SK-N-SH (cell line): ENCODE measurements at regions not wholly inside any gene's neighbourhood (a gene's known extent, or its start where the extent isn't known, plus 50 kb on each side); places are given as distances from the start of the nearest gene placed in this dataset.

ENCODE experiments used
- CTCF ChIA-PET: fragments of 300-600, 350-600 bp; formaldehyde crosslinking; extraction: SDS; loops from one replicate; lab custom pipeline; 2021; lab: Yijun Ruan, JAX
- POLR2A ChIA-PET: fragments of 350-600 bp; sonication (Branson Sonifier 250); formaldehyde crosslinking; extraction: SDS; loops from one replicate; lab custom pipeline; 2020; ENCODE audit warnings: antibody characterized with exemption, inconsistent platforms; lab: Yijun Ruan, JAX
- DNase-seq: peaks from one replicate; pipeline ENCODE4 v3.0.0; 2012
- H2AFZ ChIP-seq: fragments of 200-600 bp; sonication (generic); 2 replicates; pipeline ENCODE4 v1.8.1; 2016; ENCODE audit warnings: antibody characterized with exemption, mild to moderate bottlenecking, low read depth
- H3F3A ChIP-seq: fragments of 200-600 bp; sonication (generic); replicated peaks from 2 replicates; pipeline ENCODE3; 2016; ENCODE audit warnings: antibody characterized with exemption, mild to moderate bottlenecking; ENCODE audit not compliant: insufficient read depth
- H3K27ac ChIP-seq, 2 experiments: fragments of 200-500 bp in 1 of 2; fragments of 200-600 bp in 1 of 2; sonication (Bioruptor generic) in 1 of 2; sonication (generic), shearing (Covaris generic) in 1 of 2; 2 replicates each; pipeline versions ENCODE4 v1.5.1 to v1.6.1; 2014 to 2016; ENCODE audit warnings: low read depth in 2 of 2, inconsistent platforms in 1 of 2, low read length in 1 of 2, mild to moderate bottlenecking in 1 of 2, mixed read lengths in 1 of 2
- H3K27me3 ChIP-seq: fragments of 200-600 bp; sonication (generic), shearing (Covaris generic); 2 replicates; pipeline ENCODE4 v1.6.1; 2016; ENCODE audit warnings: mixed run types; ENCODE audit not compliant: insufficient read depth
- H3K36me3 ChIP-seq, 2 experiments: fragments of 200-500 bp in 1 of 2; fragments of 200-600 bp in 1 of 2; sonication (Bioruptor generic) in 1 of 2; sonication (generic) in 1 of 2; replicated peaks in 1 of 2; 2 replicates each; pipeline versions ENCODE3 to v1.5.1; 2014 to 2016; ENCODE audit warnings: low read length in 1 of 2, mild to moderate bottlenecking in 1 of 2; ENCODE audit not compliant: insufficient read depth in 2 of 2, control insufficient read depth in 1 of 2
- H3K4me1 ChIP-seq, 2 experiments: fragments of 200-500 bp in 1 of 2; fragments of 200-600 bp in 1 of 2; sonication (Bioruptor generic) in 1 of 2; sonication (generic), shearing (Covaris generic) in 1 of 2; 2 replicates each; pipeline versions ENCODE4 v1.5.1 to v1.6.1; 2014 to 2016; ENCODE audit warnings: low read depth in 1 of 2, low read length in 1 of 2, mixed run types in 1 of 2; ENCODE audit not compliant: insufficient read depth in 2 of 2, control insufficient read depth in 1 of 2
- H3K4me2 ChIP-seq: fragments of 200-600 bp; sonication (generic), shearing (Covaris generic); 2 replicates; pipeline ENCODE4 v1.6.1; 2017; ENCODE audit warnings: mixed run types
- H3K4me3 ChIP-seq, 2 experiments: fragments of 200-500 bp in 1 of 2; fragments of 200-600 bp in 1 of 2; sonication (Bioruptor generic) in 1 of 2; sonication (generic), shearing (Covaris generic) in 1 of 2; 2 replicates each; pipeline versions ENCODE4 v1.5.1 to v1.8.1; 2014 to 2016; ENCODE audit warnings: low read depth in 2 of 2, inconsistent platforms in 1 of 2, low read length in 1 of 2, mild to moderate bottlenecking in 1 of 2, mixed read lengths in 1 of 2, moderate library complexity in 1 of 2
- H3K79me2 ChIP-seq: fragments of 200-600 bp; sonication (generic); 2 replicates; pipeline ENCODE4 v1.8.1; 2017; ENCODE audit warnings: mild to moderate bottlenecking; ENCODE audit not compliant: insufficient read depth
- H3K9ac ChIP-seq: fragments of 200-600 bp; sonication (generic); 2 replicates; pipeline ENCODE4 v1.6.1; 2017; ENCODE audit warnings: mixed run types
- H3K9me2 ChIP-seq: fragments of 200-600 bp; sonication (generic); 2 replicates; pipeline ENCODE4 v1.6.1; 2017; ENCODE audit warnings: mixed run types
- H3K9me3 ChIP-seq: fragments of 200-600 bp; sonication (generic); 2 replicates; pipeline ENCODE4 v1.6.1; 2017; ENCODE audit warnings: mixed run types, mild to moderate bottlenecking, moderate library complexity
- H4K20me1 ChIP-seq: fragments of 200-600 bp; sonication (generic); 2 replicates; pipeline ENCODE4 v1.6.1; 2017; ENCODE audit warnings: mild to moderate bottlenecking, mixed run types; ENCODE audit not compliant: insufficient read depth
- CHD2 ChIP-seq: fragments of 150-350 bp; IDR thresholded peaks from 2 replicates; pipeline ENCODE4 v1.6.1; 2018; ENCODE audit warnings: low read length; ENCODE audit not compliant: partially characterized antibody
- CTCF ChIP-seq: fragments of 200-600 bp; sonication (generic); IDR thresholded peaks from 2 replicates; pipeline ENCODE4 v1.6.1; 2017; ENCODE audit warnings: antibody characterized with exemption, mild to moderate bottlenecking, moderate library complexity
- FOSL2 ChIP-seq: IDR thresholded peaks from 2 replicates; pipeline ENCODE4 v1.4.0; 2012; ENCODE audit warnings: low read depth, mild to moderate bottlenecking, moderate library complexity, borderline replicate concordance
- FOXJ3 ChIP-seq: sonication (generic); formaldehyde crosslinking; IDR thresholded peaks from 2 replicates; pipeline ENCODE4 v1.5.1; 2020; ENCODE audit warnings: mild to moderate bottlenecking, missing genetic modification reagents
- GABPA ChIP-seq: IDR thresholded peaks from 2 replicates; pipeline ENCODE4 v1.4.0; 2012; ENCODE audit warnings: low read depth, mild to moderate bottlenecking
- MAX ChIP-seq: IDR thresholded peaks from 2 replicates; pipeline ENCODE4 v1.4.0; 2012; ENCODE audit warnings: low read depth
- MXI1 ChIP-seq: IDR thresholded peaks from 2 replicates; pipeline ENCODE4 v1.6.1; 2012; ENCODE audit warnings: mild to moderate bottlenecking, low read depth, low read length, improper control_type of control experiment
- NFIC ChIP-seq: IDR thresholded peaks from 2 replicates; pipeline ENCODE4 v1.4.0; 2012; ENCODE audit warnings: borderline replicate concordance
- PBX3 ChIP-seq: IDR thresholded peaks from 2 replicates; pipeline ENCODE4; 2012
- POLR2AphosphoS5 ChIP-seq: IDR thresholded peaks from 2 replicates; pipeline ENCODE4 v1.6.1; 2012; ENCODE audit warnings: low read depth, low read length
- RAD21 ChIP-seq: IDR thresholded peaks from 2 replicates; pipeline ENCODE4 v1.6.1; 2012; ENCODE audit warnings: mild to moderate bottlenecking, low read length
- RCOR1 ChIP-seq: fragments of 150-350 bp; IDR thresholded peaks from 2 replicates; pipeline ENCODE4 v1.6.1; 2017; ENCODE audit warnings: antibody characterized with exemption, low read length
- RFX5 ChIP-seq: IDR thresholded peaks from 2 replicates; pipeline ENCODE4 v1.6.1; 2012; ENCODE audit warnings: mild to moderate bottlenecking, improper control_type of control experiment, low read length
- RXRA ChIP-seq: IDR thresholded peaks from 2 replicates; pipeline ENCODE4 v1.4.0; 2012; ENCODE audit warnings: low read depth, mild to moderate bottlenecking, borderline replicate concordance
- SIN3A ChIP-seq: IDR thresholded peaks from 2 replicates; pipeline ENCODE4 v1.6.1; 2012; ENCODE audit warnings: low read depth, mild to moderate bottlenecking, low read length, moderate library complexity, borderline replicate concordance
- SMC3 ChIP-seq: IDR thresholded peaks from 2 replicates; pipeline ENCODE4 v1.6.1; 2012; ENCODE audit warnings: low read depth, low read length, improper control_type of control experiment
- TAF1 ChIP-seq: IDR thresholded peaks from 2 replicates; pipeline ENCODE4 v1.6.1; 2012; ENCODE audit warnings: low read depth, mild to moderate bottlenecking, low read length, moderate library complexity, borderline replicate concordance
- TCF12 ChIP-seq: IDR thresholded peaks from 2 replicates; pipeline ENCODE4 v1.4.0; 2012
- TEAD4 ChIP-seq: IDR thresholded peaks from 2 replicates; pipeline ENCODE4 v1.4.0; 2012; ENCODE audit warnings: mild to moderate bottlenecking, borderline replicate concordance; ENCODE audit not compliant: insufficient read depth
- USF2 ChIP-seq: fragments of 150-350 bp; IDR thresholded peaks from 2 replicates; pipeline ENCODE4 v1.6.1; 2017; ENCODE audit warnings: antibody characterized with exemption, low read length, low read depth, borderline replicate concordance
- WGBS: methylation state at CpG from one replicate; pipeline ENCODE4 v1.1.6; 2017; ENCODE audit warnings: low lambda C conversion rate; 5-methylcytosine and 5-hydroxymethylcytosine counted together

GRCh38 chr6:164015088-164015484, 600.6 kb downstream of the QKI start:
- ChIA-PET POLR2A (no interaction called here), CTCF (no interaction called here)
- Histone ChIP-seq H3K36me3 (no peaks in the 10 kb centered on the region), H3K27ac (no peak overlapping the region), H3F3A (no peaks in the 10 kb centered on the region), H2AFZ (no peak overlapping the region), H3K4me1 (no peaks in the 10 kb centered on the region; a peak in 1 of 4 replicates), H3K4me2 (no peak overlapping the region), H3K4me3 (no peak overlapping the region), H3K79me2 (no peaks in the 10 kb centered on the region), H4K20me1 (no peaks in the 10 kb centered on the region), H3K27me3 (no peaks in the 10 kb centered on the region), H3K9me3 (no peaks in the 10 kb centered on the region), H3K9ac (no peak overlapping the region), H3K9me2 (no peaks in the 10 kb centered on the region)
- TF ChIP-seq TEAD4: no peak
- no peak for TF ChIP-seq SMC3
- no peak for TF ChIP-seq SIN3A
- no peak for TF ChIP-seq FOSL2
- no peak for TF ChIP-seq FOXJ3 (CRISPR knock-in tag)
- TF ChIP-seq CHD2: no peak
- no peak for TF ChIP-seq POLR2AphosphoS5
- no peak for TF ChIP-seq TAF1
- TF ChIP-seq PBX3: no peak
- no peak for TF ChIP-seq USF2
- TF ChIP-seq RCOR1: no peak
- no peak for TF ChIP-seq RAD21
- no peak for TF ChIP-seq GABPA
- no peak for TF ChIP-seq RFX5
- TF ChIP-seq MAX: no peak
- no peak for TF ChIP-seq NFIC
- no peak for TF ChIP-seq RXRA
- 46% methylated on average over 4 of the region's 4 CpGs for WGBS
- no peak for DNase-seq

GRCh38 chr6:164014346-164015087, 600.0 kb downstream of the QKI start:
- H3K4me2 ChIP-seq: no peak overlapping the region
- TF ChIP-seq CTCF (no peak), TCF12 (no peak), NFIC (no peak), MXI1 (no peak)
- TF ChIP-seq, all 33 proteins: peak for 0
- Histone ChIP-seq H3K4me3 (no peak overlapping the region), H3K27ac (no peak overlapping the region), H3K4me1 (no peaks in the 10 kb centered on the region; a peak in 1 of 4 replicates), H3K9ac (no peak overlapping the region), H3K36me3 (no peaks in the 10 kb centered on the region), H3K9me2 (no peaks in the 10 kb centered on the region), H4K20me1 (no peaks in the 10 kb centered on the region), H3F3A (no peaks in the 10 kb centered on the region), H3K27me3 (no peaks in the 10 kb centered on the region), H3K79me2 (no peaks in the 10 kb centered on the region), H3K9me3 (no peaks in the 10 kb centered on the region), H2AFZ (no peak overlapping the region)
- CTCF ChIA-PET: no interaction called here
- DNase-seq: no peak
- 35% methylated on average over 11 of the region's 11 CpGs for WGBS
- POLR2A ChIA-PET: no interaction called here
